DMS153 treated with DMSO at 0.1 percent for 48 hours (cell line): ENCODE measurements at regions not wholly inside any gene's neighbourhood (a gene's known extent, or its start where the extent isn't known, plus 50 kb on each side); places are given as distances from the start of the nearest gene placed in this dataset.

ENCODE experiments used
- DNase-seq: peaks from one replicate; lab custom pipeline; 2025; ENCODE audit not compliant: unreplicated experiment; lab: John Stamatoyannopoulos, UW

DNA sequence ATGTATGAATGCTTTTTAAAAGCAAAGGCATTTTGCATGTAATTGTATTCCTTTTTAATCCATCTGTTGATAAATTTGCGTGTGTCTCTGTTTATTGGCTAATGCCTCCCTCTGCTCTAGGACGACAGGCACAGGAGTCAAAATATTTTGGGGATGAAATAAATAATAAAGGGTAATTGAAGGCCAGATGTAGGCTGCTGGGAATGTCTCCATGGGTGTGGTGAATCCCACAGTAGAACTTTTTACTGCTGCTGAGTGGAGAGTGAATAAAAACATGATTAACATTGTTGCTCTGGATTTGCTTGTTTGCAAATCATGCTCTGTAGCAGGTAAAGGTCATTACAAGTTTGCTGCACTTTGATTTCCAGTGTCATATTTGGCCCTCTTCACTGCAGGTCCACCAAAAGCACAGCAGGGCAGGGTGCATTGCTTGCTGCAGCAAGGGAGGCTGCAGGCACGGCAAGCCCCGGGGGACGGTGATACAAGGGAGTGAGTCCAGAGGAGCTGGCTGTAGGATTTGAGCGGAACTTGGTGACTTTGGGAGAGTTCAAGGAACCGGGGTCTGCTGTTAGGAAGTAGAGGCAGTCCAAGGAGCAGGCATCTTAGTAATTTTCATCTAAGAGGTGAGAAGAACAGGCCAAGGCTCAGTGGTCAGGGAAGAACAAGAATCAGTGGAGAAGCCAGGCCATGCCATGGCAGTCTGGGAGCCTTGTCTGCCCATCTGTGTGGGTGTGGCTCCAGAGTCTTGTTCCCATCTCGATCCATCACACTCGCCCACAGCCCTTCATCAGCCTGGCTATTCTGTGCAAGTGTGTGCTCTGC is 201.5 kb upstream of the RAB6C start:
- no peak for DNase-seq

DNA sequence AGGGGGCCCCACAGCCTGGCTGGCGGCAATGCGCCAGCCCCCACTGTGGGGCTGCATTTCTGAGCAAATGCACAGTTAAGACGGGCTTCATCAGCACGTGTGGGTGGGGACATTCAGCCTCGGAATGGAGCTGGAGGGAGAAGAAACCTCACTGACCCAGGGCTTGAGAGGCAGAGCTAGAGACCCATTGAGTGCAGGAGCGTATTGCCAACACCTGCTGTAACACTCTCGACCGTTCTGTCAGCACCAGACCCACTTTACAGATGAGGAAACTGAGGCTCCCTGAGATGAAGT is 200.9 kb upstream of the RAB6C start:
- no peak for DNase-seq

DNA sequence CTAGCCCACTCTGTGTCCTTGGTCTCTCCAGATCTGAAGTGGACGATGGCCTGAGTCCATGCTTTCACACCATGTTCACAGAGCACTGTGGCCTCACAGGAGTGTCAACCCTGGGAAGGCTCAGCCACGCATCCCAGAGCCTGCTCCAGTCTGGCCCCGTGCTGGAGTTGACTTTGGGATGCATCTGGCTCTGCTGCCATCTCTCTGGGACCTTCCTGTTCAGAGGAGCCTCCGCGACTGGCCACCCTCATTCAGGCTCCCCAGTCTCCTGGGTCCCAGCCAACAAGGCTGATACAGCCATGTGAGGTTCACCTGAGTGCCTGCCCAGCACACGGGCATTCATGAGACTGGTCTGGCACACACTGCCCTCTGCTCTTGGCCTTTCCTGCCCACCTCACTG is 199.7 kb upstream of the RAB6C start:
- no peak for DNase-seq

DNA sequence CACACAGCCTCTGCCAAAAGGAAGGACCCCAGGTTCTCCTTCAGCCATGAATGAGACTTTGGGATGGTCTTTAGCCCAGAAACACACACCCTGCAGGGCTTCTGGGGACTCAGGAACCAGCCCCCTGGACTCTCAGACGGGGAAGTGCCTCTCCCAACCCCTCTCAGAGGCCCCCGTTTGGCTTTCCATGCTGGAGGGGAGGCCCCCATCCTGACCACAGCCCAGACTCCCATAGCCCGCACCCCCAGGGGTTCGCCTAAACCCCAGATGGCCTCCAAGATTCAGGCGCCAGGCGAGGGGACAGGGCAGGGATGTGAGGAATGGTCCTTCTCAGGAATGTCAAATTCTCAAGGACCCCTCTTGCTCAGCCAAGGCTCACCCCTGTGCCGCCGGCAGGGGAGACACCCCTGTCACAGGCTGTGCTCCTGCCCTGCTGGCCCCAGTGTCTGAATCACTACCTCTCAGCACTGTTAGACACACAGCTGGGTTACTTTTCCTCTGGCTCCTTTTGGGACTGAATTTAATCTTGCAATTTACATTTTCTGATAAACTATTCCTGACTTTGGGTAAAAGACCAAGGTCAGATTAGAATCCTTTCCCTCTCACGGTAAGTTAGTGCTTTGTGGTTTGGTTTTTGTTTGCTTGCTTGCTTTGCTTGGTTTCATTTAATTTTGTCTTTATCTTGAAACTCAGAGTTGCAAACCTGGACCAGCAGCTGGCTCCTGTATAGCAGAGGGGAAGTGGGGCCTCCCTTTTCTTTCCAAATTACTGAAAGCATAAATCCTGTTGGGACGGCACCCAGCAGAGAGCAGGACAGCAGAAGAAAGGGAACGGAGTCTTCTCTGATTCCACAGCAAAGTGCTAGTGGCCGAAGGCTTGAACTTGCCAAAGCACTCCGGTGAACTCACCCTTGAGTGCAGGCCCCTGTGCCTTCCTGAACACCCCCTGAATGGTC is 198.9 kb upstream of the RAB6C start:
- no peak for DNase-seq

DNA sequence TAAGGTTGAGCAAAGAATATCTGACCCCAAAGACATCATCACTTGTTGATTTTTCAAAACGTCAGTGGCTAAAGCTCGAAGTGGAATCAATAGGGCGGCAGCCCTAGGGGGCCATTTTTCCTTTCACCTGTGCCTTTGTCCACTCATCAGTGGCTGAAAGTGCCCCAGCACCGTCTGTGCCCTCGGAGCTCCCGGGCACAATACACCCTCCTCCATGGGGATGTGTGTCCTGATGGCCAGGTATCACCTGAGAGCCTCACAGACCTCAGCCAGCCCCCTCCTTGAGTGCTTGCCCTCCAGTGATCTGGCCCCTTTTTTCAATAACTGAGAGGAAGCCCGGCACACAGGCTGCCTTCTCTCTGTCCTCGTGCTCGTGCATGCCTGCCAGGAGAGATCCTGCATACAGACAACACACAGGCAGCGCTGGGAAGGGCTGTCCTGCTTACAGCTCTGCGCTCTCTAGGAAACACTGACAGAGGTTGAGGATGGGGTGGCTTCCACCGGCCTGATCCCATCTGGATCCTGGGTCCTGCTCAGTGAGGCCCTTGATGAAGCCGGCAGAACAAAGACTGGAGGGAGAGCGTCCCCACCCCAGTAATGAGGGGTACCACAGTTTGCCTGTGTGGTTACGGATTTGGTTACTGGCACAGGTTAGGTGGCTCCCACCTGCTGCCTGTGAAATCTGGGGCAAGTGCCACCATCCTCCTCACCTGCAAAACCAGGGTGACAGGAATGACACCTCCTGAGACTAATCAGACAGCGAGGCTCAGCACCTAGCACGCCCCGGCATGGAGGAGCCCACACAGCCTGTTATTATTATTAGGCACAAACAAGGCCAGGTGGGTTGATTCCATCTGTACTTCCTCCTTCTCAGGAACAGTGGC is 197.5 kb upstream of the RAB6C start:
- DNase-seq = no peak

DNA sequence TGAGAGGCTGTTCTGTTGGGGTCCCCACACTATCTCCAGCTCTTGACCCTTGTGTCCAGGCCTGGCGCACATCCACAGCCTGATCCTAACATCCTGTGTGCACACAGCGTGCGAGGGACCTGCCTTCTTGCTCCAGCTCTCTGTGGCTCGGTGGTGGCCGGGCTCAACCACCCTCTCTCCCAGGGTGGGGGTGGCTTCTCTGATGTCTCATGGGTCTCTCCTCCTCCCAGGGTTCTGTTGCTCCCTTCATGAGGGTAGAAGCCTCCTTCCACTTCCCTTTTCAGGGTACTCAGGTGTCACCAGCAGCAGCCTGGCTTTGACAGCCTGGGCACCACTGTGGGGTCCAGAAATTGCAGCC is 196.9 kb upstream of the RAB6C start:
- no peak for DNase-seq

DNA sequence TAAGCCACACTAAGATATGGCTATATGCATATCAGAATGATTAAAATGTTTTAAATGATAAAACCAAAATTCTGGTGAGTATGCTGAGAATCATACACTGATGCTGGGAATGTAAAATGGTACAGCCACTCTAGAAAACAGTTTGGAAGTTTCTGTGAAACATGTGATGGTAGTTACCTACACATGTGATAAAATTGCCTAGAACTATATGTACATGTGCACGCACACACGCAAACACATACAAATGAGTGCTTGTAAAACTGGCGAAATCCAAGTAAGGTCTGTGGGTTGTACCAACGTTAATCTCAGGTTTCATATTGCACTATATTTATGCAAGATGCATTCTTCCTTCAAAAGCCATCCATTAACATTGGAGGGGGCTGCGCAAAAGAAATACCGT is 195.0 kb upstream of the RAB6C start:
- no peak for DNase-seq

DNA sequence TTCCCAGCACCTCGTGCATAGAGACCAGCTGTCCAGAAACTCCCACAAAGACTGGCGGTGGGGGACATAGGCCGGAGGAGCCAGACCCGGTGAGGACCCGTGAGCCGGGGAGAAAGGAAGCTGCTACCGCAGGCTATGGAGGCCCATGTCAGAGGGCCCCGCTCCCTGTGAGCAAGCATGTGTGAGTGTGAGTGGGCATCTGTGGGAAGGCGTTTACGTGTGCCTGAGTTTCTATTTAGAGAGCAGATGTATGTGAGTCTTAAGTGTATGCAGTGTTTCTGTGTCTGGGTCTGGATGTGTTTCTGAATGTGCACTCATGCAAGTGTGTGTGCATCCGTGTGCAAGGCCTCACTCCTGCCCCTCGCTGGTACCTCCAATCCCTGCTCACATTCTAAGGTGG is 187.8 kb upstream of the RAB6C start:
- no peak for DNase-seq

DNA sequence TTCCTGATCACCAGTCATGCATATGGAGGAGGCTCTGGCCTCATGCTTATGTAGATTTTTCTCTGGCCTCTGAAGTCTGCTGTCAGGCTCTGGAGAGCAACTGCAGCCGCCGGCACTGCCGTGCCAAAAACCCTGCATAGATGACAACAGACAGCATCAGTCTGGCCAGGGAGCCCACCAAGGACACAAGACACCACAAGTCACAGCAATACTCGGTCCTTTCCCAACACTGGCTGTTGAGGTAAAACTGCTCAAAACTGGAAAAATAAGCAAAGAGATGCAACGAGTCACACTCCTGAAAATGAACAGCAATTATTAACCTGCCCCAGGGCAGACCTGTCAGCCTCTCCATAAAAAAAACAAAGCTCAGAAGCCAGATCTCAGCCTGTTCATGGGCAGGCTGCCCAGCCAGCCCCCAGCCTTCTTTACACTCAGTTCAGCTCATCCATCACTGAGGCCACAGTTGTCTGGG is 186.0 kb upstream of the RAB6C start:
- DNase-seq = no peak

DNA sequence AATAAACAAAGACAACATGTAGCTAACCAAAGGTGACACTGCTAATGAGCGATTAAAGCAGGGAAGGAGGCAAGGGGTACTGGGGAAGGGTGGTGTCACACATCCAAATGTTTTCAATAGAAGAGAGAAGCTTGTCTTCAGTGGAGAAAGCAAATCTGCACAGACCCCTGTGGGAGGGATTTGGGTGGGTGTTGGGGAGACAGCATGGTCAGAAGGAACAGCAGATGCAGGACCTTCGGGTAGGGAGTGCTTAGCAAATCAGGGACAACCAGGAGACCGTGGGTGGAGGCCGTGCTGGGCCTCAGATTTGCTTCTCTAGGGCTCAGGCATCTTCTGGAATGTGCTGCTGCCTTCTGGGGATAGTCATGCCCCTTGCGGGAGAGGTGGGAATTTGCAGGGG is 185.3 kb upstream of the RAB6C start:
- no peak for DNase-seq

DNA sequence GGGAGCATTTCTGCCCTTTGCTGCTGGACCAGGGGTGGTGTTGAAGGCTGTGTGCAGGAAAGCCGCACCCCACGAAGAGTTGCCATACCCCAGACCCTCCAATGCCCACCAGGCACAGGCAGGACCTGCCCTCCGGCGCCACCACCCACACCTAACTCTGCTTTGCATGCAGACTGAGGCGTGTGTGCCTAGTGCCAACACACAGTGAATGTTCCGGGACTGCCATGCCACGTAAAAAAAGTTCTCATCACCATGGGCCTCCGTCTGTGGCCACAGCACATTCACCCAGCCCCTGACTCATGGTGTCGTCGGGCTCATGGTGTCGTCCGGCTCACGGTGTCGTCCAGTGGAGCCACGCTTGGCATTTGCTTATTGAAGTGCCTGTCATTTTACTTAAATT is 184.9 kb upstream of the RAB6C start:
- no peak for DNase-seq

DNA sequence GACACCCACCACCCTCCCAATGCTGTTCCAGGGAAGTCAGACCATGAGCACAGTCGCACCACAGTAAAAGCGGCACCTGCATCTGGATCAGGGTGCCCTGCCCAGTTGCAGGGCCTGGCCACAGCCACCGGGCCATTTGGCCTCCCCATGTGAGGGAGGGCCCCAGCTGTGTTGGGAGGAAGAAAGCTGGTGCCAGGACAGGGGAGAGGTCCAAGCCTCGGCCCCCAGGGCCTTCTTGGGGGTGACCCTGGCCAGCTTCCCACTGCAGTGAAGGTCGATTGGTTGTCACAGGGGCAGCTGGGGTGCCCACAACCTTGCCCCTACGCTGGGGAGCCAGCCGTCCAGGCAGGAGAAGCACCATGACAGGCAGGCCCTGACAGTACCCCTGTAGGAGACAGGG is 183.2 kb upstream of the RAB6C start:
- DNase-seq = no peak

DNA sequence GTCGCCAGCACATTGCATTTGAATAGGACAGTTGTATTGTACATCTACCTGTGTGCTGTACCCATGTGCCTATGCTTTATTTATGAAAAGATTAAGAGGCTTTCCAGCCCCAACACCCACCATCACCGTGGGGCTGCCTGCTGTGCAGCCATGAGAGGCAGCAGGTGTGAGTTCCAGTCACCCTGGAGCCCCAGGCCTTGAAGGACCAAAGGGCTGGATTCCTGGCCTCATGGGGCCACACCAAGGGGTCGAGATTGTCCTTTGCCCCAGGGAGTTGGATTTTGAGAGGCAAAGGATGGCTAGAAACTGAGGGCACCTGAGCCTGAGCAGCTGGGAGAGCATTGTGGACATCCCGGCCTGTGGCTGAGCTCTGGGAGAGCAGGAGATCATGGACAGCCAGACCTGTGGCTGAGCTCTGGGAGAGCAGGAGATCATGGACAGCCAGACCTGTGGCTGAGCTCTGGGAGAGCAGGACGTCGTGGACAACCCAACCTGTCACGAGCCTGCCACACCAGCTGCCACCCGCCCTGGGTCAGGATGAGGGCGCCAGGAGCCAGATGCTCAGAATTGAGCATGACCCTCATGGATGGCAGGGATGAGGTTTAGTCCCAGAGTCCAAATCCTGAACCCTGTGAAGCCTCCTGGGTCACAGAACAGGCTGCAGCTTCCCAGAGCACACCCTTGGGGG is 182.5 kb upstream of the RAB6C start:
- DNase-seq = no peak

DNA sequence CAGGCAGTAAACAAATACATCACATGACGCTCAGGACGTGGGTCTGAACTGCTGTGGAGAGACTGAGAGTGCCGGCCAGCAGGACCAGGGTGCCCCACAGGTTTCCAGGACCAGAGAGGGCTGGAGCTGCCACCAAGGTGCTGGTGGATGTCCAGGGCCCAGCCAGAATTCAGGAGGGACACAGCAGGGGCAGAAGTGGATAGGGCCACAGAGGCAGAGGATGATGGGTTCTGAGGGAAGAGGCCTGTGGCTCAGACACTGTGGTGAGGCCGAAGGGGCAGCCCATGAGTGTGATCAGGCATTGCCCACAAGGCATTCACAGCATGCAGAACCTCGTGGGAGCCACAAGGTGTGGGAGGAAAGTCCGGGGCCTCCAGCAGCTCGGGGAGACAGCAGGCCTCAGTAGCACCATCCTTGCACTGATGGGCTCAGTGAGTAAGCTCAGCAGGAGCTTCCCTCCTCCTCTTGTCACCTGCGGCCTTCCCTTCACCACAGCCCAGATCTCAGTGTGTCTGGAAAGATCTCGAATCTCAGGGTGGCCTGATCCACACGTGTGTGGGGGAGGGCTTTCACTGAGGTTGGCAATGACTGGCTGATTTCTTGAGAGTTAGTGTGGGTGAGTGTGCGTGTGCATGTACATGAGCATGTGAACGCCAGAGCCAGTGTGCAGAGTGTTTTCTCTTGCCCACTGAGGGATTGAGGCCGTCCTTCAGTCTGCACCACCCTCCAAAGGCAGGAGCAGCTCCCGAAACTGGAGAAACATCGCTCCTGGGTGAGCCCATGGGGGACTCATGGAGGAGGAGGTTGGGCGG is 181.8 kb upstream of the RAB6C start:
- DNase-seq = no peak

DNA sequence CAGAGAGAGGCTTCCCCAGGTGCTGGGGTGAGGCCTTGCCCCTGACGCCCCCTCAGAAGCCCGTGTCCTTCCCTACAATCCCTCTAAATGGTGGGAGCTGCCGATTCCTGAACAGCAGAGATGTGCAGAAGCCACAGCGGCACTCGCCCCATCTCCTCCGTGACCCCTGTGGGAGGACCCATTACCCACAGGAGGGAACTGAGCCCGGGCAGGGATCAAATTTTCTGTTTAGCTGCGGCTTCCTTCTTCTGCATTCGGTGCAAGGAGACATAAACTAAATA is 181.2 kb upstream of the RAB6C start:
- no peak for DNase-seq

DNA sequence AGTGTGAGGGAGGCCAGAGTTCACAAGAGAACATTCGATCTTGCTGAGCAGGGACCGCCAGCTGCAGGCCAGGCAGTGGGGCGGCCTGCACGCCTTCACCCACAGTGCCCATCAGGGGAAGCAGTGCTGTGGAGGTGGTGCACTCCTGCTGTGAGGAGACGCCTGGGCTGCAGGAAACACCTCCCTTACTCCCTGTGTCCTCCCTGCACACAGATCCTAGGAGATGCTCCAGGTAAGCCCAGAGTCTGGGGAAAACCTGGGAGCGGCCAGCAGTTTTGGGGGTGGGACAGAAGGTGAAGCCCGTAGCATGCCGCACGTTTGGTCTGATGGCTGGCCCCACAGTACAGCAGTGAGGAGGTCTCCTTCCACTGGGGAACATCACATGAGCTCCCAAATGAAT is 180.8 kb upstream of the RAB6C start:
- DNase-seq = no peak

DNA sequence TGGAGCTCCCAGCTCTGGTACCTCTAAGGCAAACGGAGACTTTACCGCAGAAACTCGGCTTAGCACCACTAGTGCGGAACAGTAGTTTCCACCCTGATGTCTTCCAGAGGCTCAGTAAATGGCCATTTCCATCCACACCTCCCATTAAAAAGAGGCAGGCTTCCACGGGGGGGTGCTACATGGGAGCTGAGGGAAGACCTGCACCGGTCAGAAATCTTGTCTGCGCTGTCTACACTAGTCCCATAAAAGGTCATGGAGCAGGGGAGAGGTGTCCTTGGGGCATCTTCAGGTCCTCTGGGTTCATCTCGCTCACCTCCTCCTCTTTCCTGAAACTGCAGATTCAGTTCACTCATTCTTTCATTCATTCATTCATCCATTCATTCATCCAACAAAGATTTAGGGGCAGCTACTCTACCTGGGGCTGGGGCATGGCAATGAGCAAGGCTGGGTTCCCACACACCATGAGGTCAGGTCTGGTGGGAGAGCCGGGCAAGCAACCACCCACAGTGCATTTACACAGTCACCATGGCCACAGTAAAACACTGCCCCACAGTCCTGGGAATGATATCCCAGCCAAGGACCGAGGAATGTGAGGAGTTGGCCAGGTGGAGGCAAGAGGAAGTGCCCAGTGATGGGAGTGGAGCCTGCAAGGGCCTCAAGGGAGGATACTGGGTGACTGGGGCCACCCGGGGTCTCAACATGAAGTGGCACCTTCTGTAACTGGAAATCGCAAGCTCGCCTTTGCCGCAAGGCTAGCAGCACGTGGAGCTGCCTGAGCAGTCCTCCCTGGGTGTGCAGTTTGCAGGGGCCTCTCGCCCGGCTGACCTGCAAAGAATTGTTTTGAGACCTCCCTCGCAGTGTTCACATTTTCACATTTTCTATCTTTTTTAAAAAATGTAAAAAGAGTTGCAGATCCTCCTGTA is 180.2 kb upstream of the RAB6C start:
- no peak for DNase-seq

DNA sequence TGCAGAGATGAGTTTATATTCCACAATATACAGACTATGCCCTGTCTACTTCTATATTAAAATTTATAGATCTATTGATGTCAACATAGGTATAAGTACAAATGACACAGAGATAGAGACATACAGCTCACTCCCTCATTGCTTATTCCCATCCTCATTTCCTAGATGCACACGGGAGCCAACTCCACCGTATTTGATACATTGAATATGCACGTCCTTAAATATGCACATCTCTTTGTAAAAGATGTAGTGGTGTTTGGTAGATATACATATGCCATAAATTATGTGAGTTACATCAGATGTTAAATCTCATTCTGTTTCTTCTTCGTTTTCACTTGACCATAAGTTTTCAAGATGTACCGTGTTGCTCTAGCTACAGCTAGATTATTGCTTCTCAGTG is 179.2 kb upstream of the RAB6C start:
- DNase-seq = no peak

DNA sequence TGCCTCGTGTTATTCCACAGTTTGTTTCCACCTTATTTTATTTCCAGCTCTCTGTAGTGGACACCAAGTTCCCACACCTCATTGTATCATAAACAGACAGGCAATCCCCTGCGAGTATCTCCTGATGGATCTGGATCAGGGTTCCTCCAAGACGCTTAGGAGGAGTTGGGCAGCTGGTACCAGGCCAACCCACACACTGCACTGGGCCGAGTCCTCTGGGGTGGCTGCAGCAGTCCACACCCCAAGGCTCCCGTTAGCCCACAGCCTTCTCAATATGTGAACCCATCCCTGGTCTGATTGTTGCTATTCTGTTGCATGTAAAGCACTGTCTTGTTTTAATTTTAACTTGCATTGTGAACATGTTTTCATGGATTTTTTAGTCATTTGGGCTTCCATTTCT is 178.8 kb upstream of the RAB6C start:
- DNase-seq = no peak
